Epithelial cell of proximal tubule (primary cell): ENCODE measurements at regions not wholly inside any gene's neighbourhood (a gene's known extent, or its start where the extent isn't known, plus 50 kb on each side); places are given as distances from the start of the nearest gene placed in this dataset.
"Not testable (repeated sequence)": the region's sequence is repeated elsewhere in the genome, so short reads cannot be mapped to it uniquely, and the experiment has no call there.

Source experiments
- DNase-seq: peaks from one replicate; pipeline ENCODE4 v3.0.0-alpha.2; 2011; ENCODE audit warnings: low read depth
- H3K4me3 ChIP-seq: 2 replicates; pipeline ENCODE4 v1.5.1; 2011; ENCODE audit warnings: low read depth, mild to moderate bottlenecking, low read length
- TF ChIP-seq, protein P1 (sequence below): conservative IDR thresholded peaks from 2 replicates; pipeline ENCODE4 v1.5.1; 2012; ENCODE audit warnings: low read depth, mild to moderate bottlenecking, low read length

DNA sequence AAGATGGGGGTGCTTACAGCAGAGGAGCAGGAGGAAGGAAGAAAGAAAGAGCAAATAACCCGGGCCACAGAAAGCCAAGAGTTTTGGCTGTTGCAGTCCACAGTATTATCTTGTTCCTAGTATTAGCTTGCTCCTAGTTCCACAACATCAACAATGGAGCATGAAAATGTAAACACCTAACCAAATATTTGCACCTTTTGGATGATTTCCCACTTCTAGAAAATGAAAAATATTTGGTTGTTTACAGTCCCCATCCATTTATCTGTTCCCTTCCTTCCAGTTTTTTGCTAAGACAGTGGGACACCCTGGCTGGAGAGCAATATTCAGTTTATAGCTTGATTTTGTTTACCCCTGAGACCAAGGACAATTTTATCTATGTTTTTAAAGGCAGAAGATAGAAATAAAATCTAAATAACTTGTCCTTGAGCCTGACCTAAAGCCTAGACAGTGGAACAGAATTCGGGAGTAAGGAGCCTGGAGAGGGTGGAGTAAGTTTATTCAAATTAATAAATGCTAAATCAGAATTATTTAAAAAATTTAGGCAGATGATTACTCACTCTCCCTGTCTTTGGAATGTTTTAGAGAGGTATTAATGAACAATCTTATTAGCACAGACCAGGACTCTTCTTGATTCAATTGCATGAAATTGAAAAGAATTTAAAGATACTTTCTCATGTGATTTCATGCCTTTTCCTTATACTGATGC lies 51.6 kb downstream of the RESF1 start:
- no peak overlapping the region for H3K4me3 ChIP-seq
- TF ChIP-seq, protein P1, sequence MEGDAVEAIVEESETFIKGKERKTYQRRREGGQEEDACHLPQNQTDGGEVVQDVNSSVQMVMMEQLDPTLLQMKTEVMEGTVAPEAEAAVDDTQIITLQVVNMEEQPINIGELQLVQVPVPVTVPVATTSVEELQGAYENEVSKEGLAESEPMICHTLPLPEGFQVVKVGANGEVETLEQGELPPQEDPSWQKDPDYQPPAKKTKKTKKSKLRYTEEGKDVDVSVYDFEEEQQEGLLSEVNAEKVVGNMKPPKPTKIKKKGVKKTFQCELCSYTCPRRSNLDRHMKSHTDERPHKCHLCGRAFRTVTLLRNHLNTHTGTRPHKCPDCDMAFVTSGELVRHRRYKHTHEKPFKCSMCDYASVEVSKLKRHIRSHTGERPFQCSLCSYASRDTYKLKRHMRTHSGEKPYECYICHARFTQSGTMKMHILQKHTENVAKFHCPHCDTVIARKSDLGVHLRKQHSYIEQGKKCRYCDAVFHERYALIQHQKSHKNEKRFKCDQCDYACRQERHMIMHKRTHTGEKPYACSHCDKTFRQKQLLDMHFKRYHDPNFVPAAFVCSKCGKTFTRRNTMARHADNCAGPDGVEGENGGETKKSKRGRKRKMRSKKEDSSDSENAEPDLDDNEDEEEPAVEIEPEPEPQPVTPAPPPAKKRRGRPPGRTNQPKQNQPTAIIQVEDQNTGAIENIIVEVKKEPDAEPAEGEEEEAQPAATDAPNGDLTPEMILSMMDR = no peak

DNA sequence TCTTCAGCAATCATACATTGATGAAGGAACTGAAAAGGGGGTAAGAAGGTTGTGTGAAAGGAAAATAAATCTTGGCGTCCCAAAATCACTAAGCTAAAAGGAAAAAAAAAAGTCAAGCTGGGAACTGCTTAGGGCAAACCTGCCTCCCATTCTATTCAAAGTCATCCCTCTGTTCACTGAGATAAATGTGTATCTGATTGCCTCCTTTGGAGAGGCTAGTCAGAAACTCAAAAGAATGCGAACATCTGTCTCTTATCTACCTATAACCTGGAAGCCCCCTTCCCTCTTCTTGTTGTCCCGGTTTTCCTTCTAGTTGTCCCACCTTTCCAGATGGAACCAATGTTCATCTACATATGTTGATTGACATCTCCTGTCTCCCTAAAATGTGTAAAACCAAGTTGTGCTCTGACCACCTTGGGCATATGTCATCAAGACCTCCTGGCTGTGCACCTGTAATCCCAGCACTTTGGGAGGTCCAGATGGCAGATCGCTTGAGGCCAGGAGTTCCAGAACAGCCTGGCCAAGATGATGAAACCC lies 53.1 kb downstream of the RESF1 start:
- TF ChIP-seq, protein P1 = no peak
- no peak overlapping the region for H3K4me3 ChIP-seq
- no peak for DNase-seq

More for the DNA sequence above, 51.6 kb downstream of the RESF1 start:
- no peak for DNase-seq

DNA sequence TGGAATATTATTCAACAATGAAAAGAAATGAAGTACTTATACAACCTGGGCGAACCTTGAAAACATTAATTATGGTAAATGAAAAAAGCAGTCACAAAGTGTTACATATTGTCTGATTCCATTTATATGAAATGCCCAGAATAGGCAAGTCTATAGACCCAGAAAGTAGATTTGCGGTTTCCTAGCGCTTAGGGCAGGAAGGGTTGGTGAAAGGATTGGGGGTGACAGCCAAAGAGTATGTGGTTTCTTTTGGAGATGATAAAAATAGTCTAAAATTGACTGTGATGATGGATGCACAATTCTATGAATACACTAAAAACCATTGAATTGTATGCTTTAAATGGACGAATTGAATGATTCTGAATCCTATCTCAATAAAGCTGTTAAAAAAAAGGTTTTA lies 55.8 kb downstream of the RESF1 start:
- DNase-seq = no peak
- H3K4me3 ChIP-seq = no peak overlapping the region
- TF ChIP-seq, protein P1 = no peak

DNA sequence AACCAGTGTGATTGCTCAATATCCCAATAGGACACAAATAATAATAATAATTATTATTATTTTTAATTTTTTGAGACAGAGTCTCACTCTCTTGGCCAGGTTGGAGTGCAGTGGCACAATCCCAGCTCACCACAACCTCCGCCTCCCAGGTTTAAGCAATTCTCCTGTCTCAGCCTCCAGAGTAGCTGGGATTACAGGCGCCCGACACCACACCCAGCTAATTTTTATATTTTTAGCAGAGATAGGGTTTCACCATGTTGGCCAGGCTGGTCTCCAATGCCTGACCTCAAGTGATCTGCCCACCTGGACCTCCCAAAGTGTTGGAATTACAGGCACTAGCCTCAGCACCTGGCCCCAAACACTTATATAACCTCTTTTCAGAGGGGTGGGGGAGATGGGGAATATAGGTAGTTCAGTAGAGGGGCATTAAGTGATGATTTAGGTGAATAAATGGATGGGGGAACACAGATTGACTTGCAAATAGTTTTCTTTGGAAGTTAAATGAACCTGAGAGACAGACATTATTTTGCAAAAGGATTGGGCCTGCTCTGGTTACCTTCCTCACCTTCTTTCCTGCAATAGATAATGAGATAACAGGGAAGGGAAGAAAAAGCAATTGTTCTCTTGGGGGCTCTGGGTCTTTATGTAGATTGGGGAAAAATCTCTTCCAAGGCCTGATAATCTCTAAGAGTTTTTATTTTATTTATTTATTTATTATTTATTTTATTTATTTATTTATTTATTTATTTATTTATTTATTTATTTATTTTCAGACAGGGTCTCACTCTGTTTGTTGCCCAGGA lies 57.7 kb downstream of the RESF1 start:
- DNase-seq = no peak
- H3K4me3 ChIP-seq = no peak overlapping the region
- TF ChIP-seq, protein P1 = no peak

DNA sequence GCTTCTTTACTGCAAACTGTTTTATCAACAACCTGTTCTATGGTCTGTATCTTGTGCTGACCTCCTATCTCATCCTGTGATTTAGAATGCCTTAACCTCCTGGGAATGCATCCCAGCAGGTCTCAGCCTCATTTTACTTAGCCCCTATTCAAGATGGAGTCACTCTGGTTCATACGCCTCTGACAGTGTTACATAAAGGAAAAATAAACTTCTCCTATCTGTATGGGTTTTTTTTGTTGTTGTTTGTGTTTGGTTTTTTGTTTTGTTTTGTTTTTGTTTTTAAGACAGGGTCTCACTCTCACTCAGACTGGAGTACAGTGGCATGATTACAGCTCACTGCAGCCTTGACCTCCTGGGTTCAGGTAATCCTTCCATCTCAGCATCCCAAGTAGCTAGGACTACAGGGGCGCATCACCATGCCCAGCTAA lies 62.1 kb downstream of the RESF1 start:
- H3K4me3 ChIP-seq = no peak overlapping the region
- TF ChIP-seq, protein P1 = no peak
- DNase-seq = no peak

DNA sequence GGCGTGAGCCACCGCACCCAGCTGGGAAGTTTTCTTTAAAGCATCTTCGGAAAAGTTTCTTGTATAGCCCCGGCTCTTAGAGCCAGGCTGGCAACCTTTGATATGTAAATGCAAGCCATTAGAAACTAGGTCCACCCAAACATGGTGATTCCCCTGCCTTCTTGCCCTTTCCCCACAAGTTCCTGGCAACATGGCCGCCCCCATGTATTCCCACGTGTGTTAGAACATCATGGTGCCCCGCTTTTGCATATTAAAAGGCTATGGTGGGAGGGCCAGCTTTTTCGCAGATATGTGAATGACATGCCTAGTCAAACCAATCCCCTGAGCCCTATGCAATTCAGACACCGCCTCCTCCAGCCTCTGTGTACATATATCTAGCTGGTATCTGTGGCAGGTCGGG lies 63.2 kb downstream of the RESF1 start:
- H3K4me3 ChIP-seq = not testable (repeated sequence)

DNA sequence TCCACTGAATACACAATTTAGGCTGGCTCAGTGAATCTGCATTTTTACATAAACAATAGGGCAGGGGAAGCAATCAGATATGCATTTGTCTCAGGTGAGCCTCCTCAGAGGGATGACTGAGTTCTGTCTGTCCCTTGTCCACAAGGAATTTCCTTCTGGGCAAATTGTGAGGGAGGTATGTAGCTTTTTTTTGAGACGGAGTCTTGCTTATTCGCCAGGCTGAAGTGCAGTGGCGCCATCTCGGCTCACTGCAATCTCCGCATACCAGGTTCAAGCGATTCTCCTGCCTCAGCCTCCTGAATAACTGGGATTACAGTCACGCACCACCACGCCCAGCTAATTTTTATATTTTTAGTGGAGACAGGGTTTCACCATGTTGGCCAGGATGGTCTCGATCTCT lies 64.6 kb downstream of the RESF1 start:
- not testable (repeated sequence) for H3K4me3 ChIP-seq, DNase-seq

More for the DNA sequence above, 63.2 kb downstream of the RESF1 start:
- DNase-seq = not testable (repeated sequence)
